ENCODE measurements at regions not wholly inside any gene's neighbourhood (a gene's known extent, or its start where the extent isn't known, plus 50 kb on each side); places are given as distances from the start of the nearest gene placed in this dataset.

- intact Hi-C loops (cut with DNase I) = no loop called here
- peak; percentile 27 for ATAC-seq
These were observed 50.0 kb downstream of the NCOR2 start for GRCh38 chr12:124517260-124518050.

GRCh38 chr12:124516850-124517249 is 50.6 kb downstream of the NCOR2 start:
- no peak for TF ChIP-seq CTCF (IDR thresholded peaks at IDR 0.05)
- Histone ChIP-seq H3K27me3 (no peaks in the 10 kb centered on the region), H3K4me1 (peaks cover 76% of the 10 kb centered on the region), H3K9me3 (no peaks in the 10 kb centered on the region), H3K27ac (peak overlapping the region; percentile 96 to 98 (median 96)), H3K36me3 (replicated peaks in 1 of 2; ENCODE audit: insufficient read depth in 1 of 2, low read depth in 2 of 2) (no peaks in the 10 kb centered on the region), H3K4me3 (no peak overlapping the region)
- WGBS, 2 donors = 43 to 46% methylated on average over 5 to 6 of the region's 6 CpGs
- DNase-seq = peak in 1 of 4 donors; percentile 34
- no peak for ATAC-seq
- intact Hi-C loops (cut with DNase I) = no loop called here

More at GRCh38 chr12:124517260-124518050, 50.0 kb downstream of the NCOR2 start:
- peaks cover 70% of the 10 kb centered on the region for H3K4me1 ChIP-seq
- no peaks in the 10 kb centered on the region for H3K36me3 ChIP-seq (replicated peaks in 1 of 2; ENCODE audit: insufficient read depth in 1 of 2, low read depth in 2 of 2)
- H3K4me3 ChIP-seq = no peak overlapping the region
- 6 to 14% methylated on average over 18 to 46 of the region's 47 CpGs for WGBS, 2 donors
- H3K9me3 ChIP-seq = no peaks in the 10 kb centered on the region
- no peak for TF ChIP-seq CTCF (IDR thresholded peaks at IDR 0.05)
- no peak for TF ChIP-seq POLR2A (IDR thresholded peaks at IDR 0.05)
- DNase-seq = peak; percentile 87 to 93 (median 90)
- H3K27ac ChIP-seq = peak overlapping the region; percentile 96 to 98 (median 96)
- H3K27me3 ChIP-seq = no peaks in the 10 kb centered on the region

- Histone ChIP-seq H3K4me3 (no peak overlapping the region), H3K27me3 (no peaks in the 10 kb centered on the region), H3K27ac (peak overlapping the region in 3 of 4 donors; percentile 96 to 98 (median 96)), H3K4me1 (peaks cover 83% of the 10 kb centered on the region), H3K36me3 (replicated peaks in 1 of 2; ENCODE audit: insufficient read depth in 1 of 2, low read depth in 2 of 2) (no peaks in the 10 kb centered on the region), H3K9me3 (no peaks in the 10 kb centered on the region)
- WGBS, 2 donors = 49 to 60% methylated on average over 5 to 8 of the region's 15 CpGs
- ATAC-seq (no peak), DNase-seq (peak in 2 of 4 donors; percentile 48 to 51)
- intact Hi-C loops (cut with DNase I) = no loop called here
- TF ChIP-seq CTCF (IDR thresholded peaks at IDR 0.05) = no peak
- TF ChIP-seq POLR2A (IDR thresholded peaks at IDR 0.05) = no peak
These were observed 51.4 kb downstream of the NCOR2 start for GRCh38 chr12:124515981-124516380.

GRCh38 chr12:124514996-124515932 is 52.1 kb downstream of the NCOR2 start:
- WGBS, 2 donors = 88 to 91% methylated on average over 17 to 19 of the region's 19 CpGs

More at GRCh38 chr12:124514996-124515932, 52.1 kb downstream of the NCOR2 start:
- DNase-seq (no peak), ATAC-seq (no peak)
- Histone ChIP-seq H3K27me3 (no peaks in the 10 kb centered on the region), H3K36me3 (replicated peaks in 1 of 2; ENCODE audit: insufficient read depth in 1 of 2, low read depth in 2 of 2) (no peaks in the 10 kb centered on the region), H3K27ac (peak overlapping the region in 3 of 4 donors; percentile 96 to 98 (median 96)), H3K9me3 (no peaks in the 10 kb centered on the region), H3K4me3 (no peak overlapping the region), H3K4me1 (peaks cover 83% of the 10 kb centered on the region)
- intact Hi-C loops (cut with DNase I) = no loop called here
- TF ChIP-seq POLR2A (IDR thresholded peaks at IDR 0.05) (no peak), CTCF (IDR thresholded peaks at IDR 0.05) (no peak)
